ENCODE measurements at regions not wholly inside any gene's neighbourhood (a gene's known extent, or its start where the extent isn't known, plus 50 kb on each side); places are given as distances from the start of the nearest gene placed in this dataset.

GRCh38 chr18:60981682-60982328 lies 351.4 kb upstream of the CDH20 start:
- H3K9ac ChIP-seq (ENCODE audit: low read depth in 1 of 2, low read length in 2 of 2) = no peak overlapping the region
- 72% methylated on average over 3 of the region's 3 CpGs for WGBS
- TF ChIP-seq SP1 (IDR thresholded peaks at IDR 0.05) = no peak
- no peak for TF ChIP-seq YY1 (IDR thresholded peaks at IDR 0.05)
- TF ChIP-seq FOXA2 (IDR thresholded peaks at IDR 0.05) = no peak

DNA sequence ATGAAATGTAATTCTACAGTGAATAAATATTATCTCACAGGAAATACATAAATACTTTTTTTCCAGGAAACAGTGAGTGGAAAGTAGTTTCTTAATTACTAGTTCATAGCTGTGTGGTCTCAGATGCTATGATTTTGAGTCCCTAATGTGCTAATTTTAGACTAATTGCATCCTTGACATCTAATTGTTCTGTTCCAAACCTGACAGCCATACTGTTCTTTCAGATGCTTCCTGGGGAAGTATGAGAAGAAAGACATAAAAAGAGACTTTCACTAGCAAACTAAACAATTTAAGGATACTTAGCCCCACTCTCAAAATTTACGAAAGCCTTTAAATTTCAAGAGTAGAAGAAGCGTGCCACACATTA lies 350.9 kb upstream of the CDH20 start:
- Histone ChIP-seq H3K27ac (ENCODE audit: low read depth in 1 of 2, low read length in 2 of 2) (no peak overlapping the region), H3K9ac (ENCODE audit: low read depth in 1 of 2, low read length in 2 of 2) (no peak overlapping the region), H3K9me3 (ENCODE audit: control insufficient read depth in 4 of 4, low read length in 3 of 4) (no peaks in the 10 kb centered on the region), H3K36me3 (ENCODE audit: control insufficient read depth in 4 of 4, insufficient read depth in 3 of 4, low read depth in 1 of 4, low read length in 3 of 4) (no peaks in the 10 kb centered on the region), H3K4me3 (ENCODE audit: low read depth in 1 of 3, low read length in 3 of 3) (no peak overlapping the region), H3K27me3 (ENCODE audit: control insufficient read depth in 4 of 4, insufficient read depth in 4 of 4, low read length in 3 of 4) (no peaks in the 10 kb centered on the region), H3K4me1 (ENCODE audit: control insufficient read depth in 4 of 4, insufficient read depth in 4 of 4, low read length in 3 of 4) (no peaks in the 10 kb centered on the region)
- TF ChIP-seq EGR1 (IDR thresholded peaks at IDR 0.05; ENCODE audit: low read depth in 2 of 2) = no peak
- no peak for TF ChIP-seq YY1 (IDR thresholded peaks at IDR 0.05)
- TF ChIP-seq SP1 (IDR thresholded peaks at IDR 0.05) = no peak
- no peak for TF ChIP-seq FOXA2 (IDR thresholded peaks at IDR 0.05)
- no peak for TF ChIP-seq ZBTB33 (IDR thresholded peaks at IDR 0.05)
- TF ChIP-seq MAX (IDR thresholded peaks at IDR 0.05) = no peak
- TF ChIP-seq TAF1 (conservative IDR thresholded peaks at IDR 0.05) = no peak
- no peak for TF ChIP-seq GABPA (IDR thresholded peaks at IDR 0.05 in 1 of 2, conservative IDR thresholded peaks at IDR 0.05 in 1 of 2)
- no peak for TF ChIP-seq RXRA (IDR thresholded peaks at IDR 0.05)
- TF ChIP-seq, protein P1, sequence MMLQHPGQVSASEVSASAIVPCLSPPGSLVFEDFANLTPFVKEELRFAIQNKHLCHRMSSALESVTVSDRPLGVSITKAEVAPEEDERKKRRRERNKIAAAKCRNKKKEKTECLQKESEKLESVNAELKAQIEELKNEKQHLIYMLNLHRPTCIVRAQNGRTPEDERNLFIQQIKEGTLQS (IDR thresholded peaks at IDR 0.05) = no peak
- TF ChIP-seq JUND (IDR thresholded peaks at IDR 0.05) = no peak
- TF ChIP-seq, protein P2, sequence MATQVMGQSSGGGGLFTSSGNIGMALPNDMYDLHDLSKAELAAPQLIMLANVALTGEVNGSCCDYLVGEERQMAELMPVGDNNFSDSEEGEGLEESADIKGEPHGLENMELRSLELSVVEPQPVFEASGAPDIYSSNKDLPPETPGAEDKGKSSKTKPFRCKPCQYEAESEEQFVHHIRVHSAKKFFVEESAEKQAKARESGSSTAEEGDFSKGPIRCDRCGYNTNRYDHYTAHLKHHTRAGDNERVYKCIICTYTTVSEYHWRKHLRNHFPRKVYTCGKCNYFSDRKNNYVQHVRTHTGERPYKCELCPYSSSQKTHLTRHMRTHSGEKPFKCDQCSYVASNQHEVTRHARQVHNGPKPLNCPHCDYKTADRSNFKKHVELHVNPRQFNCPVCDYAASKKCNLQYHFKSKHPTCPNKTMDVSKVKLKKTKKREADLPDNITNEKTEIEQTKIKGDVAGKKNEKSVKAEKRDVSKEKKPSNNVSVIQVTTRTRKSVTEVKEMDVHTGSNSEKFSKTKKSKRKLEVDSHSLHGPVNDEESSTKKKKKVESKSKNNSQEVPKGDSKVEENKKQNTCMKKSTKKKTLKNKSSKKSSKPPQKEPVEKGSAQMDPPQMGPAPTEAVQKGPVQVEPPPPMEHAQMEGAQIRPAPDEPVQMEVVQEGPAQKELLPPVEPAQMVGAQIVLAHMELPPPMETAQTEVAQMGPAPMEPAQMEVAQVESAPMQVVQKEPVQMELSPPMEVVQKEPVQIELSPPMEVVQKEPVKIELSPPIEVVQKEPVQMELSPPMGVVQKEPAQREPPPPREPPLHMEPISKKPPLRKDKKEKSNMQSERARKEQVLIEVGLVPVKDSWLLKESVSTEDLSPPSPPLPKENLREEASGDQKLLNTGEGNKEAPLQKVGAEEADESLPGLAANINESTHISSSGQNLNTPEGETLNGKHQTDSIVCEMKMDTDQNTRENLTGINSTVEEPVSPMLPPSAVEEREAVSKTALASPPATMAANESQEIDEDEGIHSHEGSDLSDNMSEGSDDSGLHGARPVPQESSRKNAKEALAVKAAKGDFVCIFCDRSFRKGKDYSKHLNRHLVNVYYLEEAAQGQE (IDR thresholded peaks at IDR 0.05) = no peak
- TF ChIP-seq, protein P3, sequence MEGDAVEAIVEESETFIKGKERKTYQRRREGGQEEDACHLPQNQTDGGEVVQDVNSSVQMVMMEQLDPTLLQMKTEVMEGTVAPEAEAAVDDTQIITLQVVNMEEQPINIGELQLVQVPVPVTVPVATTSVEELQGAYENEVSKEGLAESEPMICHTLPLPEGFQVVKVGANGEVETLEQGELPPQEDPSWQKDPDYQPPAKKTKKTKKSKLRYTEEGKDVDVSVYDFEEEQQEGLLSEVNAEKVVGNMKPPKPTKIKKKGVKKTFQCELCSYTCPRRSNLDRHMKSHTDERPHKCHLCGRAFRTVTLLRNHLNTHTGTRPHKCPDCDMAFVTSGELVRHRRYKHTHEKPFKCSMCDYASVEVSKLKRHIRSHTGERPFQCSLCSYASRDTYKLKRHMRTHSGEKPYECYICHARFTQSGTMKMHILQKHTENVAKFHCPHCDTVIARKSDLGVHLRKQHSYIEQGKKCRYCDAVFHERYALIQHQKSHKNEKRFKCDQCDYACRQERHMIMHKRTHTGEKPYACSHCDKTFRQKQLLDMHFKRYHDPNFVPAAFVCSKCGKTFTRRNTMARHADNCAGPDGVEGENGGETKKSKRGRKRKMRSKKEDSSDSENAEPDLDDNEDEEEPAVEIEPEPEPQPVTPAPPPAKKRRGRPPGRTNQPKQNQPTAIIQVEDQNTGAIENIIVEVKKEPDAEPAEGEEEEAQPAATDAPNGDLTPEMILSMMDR (IDR thresholded peaks at IDR 0.05; ENCODE audit: low read depth, low read length, missing input control) = no peak
- no peak for TF ChIP-seq FOXA1 (IDR thresholded peaks at IDR 0.05)
- DNase-seq (ENCODE audit: low spot score) = no peak
- 64% methylated on average over 2 of the region's 2 CpGs for WGBS

More at GRCh38 chr18:60981682-60982328, 351.4 kb upstream of the CDH20 start:
- Histone ChIP-seq H3K9me3 (ENCODE audit: control insufficient read depth in 4 of 4, low read length in 3 of 4) (no peaks in the 10 kb centered on the region), H3K4me1 (ENCODE audit: control insufficient read depth in 4 of 4, insufficient read depth in 4 of 4, low read length in 3 of 4) (no peaks in the 10 kb centered on the region), H3K36me3 (ENCODE audit: control insufficient read depth in 4 of 4, insufficient read depth in 3 of 4, low read depth in 1 of 4, low read length in 3 of 4) (no peaks in the 10 kb centered on the region), H3K4me3 (ENCODE audit: low read depth in 1 of 3, low read length in 3 of 3) (no peak overlapping the region), H3K27me3 (ENCODE audit: control insufficient read depth in 4 of 4, insufficient read depth in 4 of 4, low read length in 3 of 4) (no peaks in the 10 kb centered on the region), H3K27ac (ENCODE audit: low read depth in 1 of 2, low read length in 2 of 2) (no peak overlapping the region)
- no peak for DNase-seq (ENCODE audit: low spot score)
